Right lobe of liver (tissue), 4 donors: ENCODE measurements at regions not wholly inside any gene's neighbourhood (a gene's known extent, or its start where the extent isn't known, plus 50 kb on each side); places are given as distances from the start of the nearest gene placed in this dataset.

Source experiments
- POLR2A ChIP-seq: fragments of 450-650 bp; IDR thresholded peaks from one replicate; pipeline ENCODE4 v1.6.1; 2017; ENCODE audit warnings: antibody characterized with exemption, mild to moderate bottlenecking
- TF ChIP-seq, protein P1 (sequence below), 4 donors: fragments of 200-600 bp in 3 of 4; fragments of 450-650 bp in 1 of 4; IDR thresholded peaks; one replicate each; pipeline versions ENCODE4 v1.5.1 to v1.8.0; 2016 to 2022; ENCODE audit warnings: antibody characterized with exemption in 4 of 4, mild to moderate bottlenecking in 2 of 4
- donor health status: DM: no; HTN: no; CAD: no.
- donor health status: DM: no; HTN: no; CAD: no.
- donor health status: DM: no; HTN: yes; CAD: no.

DNA sequence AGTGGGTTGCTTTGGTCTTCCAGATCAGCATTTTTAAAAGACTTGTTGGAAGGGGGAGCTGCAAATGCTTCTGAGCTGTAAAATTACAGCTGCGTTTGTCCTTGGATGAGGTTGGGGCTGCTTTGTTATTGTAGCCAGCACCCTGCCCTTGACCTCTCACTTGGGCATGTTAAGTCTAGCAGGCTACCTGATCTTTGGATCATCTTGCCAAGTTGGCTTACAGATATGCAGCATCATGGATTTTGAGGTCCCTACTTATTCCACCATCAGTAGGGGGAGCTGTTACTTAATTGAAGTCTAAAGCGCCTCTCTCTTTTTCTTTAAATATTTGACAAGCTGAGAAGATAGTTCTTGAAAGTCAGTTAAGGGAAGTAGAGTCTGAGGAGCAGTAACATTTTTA, 793.0 kb downstream of the MCTP2 start:
- TF ChIP-seq POLR2A, result no peak
- TF ChIP-seq, protein P1, sequence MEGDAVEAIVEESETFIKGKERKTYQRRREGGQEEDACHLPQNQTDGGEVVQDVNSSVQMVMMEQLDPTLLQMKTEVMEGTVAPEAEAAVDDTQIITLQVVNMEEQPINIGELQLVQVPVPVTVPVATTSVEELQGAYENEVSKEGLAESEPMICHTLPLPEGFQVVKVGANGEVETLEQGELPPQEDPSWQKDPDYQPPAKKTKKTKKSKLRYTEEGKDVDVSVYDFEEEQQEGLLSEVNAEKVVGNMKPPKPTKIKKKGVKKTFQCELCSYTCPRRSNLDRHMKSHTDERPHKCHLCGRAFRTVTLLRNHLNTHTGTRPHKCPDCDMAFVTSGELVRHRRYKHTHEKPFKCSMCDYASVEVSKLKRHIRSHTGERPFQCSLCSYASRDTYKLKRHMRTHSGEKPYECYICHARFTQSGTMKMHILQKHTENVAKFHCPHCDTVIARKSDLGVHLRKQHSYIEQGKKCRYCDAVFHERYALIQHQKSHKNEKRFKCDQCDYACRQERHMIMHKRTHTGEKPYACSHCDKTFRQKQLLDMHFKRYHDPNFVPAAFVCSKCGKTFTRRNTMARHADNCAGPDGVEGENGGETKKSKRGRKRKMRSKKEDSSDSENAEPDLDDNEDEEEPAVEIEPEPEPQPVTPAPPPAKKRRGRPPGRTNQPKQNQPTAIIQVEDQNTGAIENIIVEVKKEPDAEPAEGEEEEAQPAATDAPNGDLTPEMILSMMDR (IDR thresholded peaks at IDR 0.05), result peak in 3 of 4 donors; percentile 26 to 45 (median 29)
